SH-SY5Y (cell line): ENCODE measurements at regions not wholly inside any gene's neighbourhood (a gene's known extent, or its start where the extent isn't known, plus 50 kb on each side); places are given as distances from the start of the nearest gene placed in this dataset.

Experiments
- GATA2 ChIP-seq: IDR thresholded peaks from 2 replicates; pipeline ENCODE4 v1.6.1; 2011; ENCODE audit warnings: mild to moderate bottlenecking, low read depth, low read length
- GATA3 ChIP-seq: IDR thresholded peaks from 2 replicates; pipeline ENCODE4 v1.6.1; 2011; ENCODE audit warnings: low read depth, mild to moderate bottlenecking, low read length, moderate library complexity

GRCh38 chr11:79594834-79595233, 154.0 kb upstream of the TENM4 start:
- TF ChIP-seq GATA2 (no peak), GATA3 (no peak)
